Epithelial cell of proximal tubule (primary cell): ENCODE measurements at regions not wholly inside any gene's neighbourhood (a gene's known extent, or its start where the extent isn't known, plus 50 kb on each side); places are given as distances from the start of the nearest gene placed in this dataset.

Experiments
- DNase-seq: peaks from one replicate; pipeline ENCODE4 v3.0.0-alpha.2; 2011; ENCODE audit warnings: low read depth
- H3K4me3 ChIP-seq: 2 replicates; pipeline ENCODE4 v1.5.1; 2011; ENCODE audit warnings: low read depth, mild to moderate bottlenecking, low read length
- TF ChIP-seq, protein P1 (sequence below): conservative IDR thresholded peaks from 2 replicates; pipeline ENCODE4 v1.5.1; 2012; ENCODE audit warnings: low read depth, mild to moderate bottlenecking, low read length

DNA sequence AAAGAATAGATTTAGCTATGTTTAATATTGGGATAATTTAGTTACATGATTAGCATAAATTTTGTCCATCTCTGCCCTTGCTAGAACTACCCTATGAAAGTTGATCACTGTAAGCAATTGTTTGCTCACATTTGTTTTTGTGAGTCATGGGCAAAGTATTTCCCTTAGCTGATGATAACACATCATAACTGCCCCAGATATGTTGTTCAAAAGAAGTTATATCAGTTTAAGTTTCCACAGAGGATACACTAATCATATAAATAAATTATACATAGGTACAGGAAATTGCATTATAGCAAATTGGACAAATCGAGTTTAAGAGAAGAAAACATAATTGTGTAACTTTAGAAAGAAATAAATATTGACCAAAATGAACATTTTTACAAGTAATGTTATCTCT, 223.2 kb upstream of the PIK3C3 start:
- no peak for DNase-seq
- TF ChIP-seq, protein P1, sequence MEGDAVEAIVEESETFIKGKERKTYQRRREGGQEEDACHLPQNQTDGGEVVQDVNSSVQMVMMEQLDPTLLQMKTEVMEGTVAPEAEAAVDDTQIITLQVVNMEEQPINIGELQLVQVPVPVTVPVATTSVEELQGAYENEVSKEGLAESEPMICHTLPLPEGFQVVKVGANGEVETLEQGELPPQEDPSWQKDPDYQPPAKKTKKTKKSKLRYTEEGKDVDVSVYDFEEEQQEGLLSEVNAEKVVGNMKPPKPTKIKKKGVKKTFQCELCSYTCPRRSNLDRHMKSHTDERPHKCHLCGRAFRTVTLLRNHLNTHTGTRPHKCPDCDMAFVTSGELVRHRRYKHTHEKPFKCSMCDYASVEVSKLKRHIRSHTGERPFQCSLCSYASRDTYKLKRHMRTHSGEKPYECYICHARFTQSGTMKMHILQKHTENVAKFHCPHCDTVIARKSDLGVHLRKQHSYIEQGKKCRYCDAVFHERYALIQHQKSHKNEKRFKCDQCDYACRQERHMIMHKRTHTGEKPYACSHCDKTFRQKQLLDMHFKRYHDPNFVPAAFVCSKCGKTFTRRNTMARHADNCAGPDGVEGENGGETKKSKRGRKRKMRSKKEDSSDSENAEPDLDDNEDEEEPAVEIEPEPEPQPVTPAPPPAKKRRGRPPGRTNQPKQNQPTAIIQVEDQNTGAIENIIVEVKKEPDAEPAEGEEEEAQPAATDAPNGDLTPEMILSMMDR = no peak
- no peak overlapping the region for H3K4me3 ChIP-seq

DNA sequence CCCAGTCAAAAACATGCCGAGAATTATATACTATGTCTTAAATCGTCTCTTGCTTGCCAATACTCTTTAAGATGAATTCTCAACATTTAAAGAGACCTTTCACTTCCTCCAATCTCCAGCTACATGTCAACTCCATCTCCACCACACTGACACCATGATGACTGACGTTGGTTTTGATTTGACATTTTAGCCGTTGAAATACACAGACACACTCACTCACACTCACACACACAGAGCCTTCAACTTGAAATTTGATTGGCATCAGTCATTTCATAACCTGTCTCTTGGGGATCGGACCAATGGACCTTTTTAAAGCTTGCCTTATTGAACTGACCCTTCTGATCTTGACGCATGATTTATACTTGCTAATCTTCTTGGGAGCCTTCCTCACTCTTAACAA, 230.8 kb upstream of the PIK3C3 start:
- DNase-seq = no peak
- TF ChIP-seq, protein P1 = no peak
- no peak overlapping the region for H3K4me3 ChIP-seq

DNA sequence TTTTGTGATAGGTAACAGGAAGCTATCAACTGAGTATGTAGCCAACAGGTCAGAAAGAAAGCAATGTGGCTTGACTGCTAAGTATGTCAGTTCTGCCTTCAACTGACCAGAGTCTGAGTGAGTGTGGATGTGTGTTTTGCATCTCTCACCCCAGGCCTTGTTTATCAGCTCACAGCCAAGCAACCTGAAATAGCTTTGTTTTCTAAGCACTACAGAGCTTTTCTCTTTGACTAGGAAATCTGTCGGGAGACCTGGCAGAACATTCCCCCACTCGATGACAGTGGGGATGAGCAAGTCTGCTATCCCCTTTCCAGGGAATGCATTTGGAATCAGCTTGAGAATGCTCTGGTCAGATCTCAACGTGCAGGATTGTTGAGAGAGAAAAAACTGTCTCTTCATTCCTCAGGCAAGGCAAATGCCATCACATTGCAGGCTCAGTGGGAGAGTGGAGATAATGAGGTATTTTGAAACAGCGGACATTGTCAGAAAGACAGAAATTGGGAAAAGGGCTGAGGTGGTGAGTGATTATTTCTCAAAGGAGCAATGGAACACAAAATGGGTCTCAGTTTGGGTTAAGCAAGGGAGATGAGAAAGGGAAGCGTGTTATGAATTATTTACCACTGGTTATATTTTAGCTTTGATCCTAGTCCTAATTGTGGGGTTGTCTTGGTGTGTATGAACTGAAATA, 233.8 kb upstream of the PIK3C3 start:
- TF ChIP-seq, protein P1 = no peak
- H3K4me3 ChIP-seq = no peak overlapping the region
- no peak for DNase-seq

DNA sequence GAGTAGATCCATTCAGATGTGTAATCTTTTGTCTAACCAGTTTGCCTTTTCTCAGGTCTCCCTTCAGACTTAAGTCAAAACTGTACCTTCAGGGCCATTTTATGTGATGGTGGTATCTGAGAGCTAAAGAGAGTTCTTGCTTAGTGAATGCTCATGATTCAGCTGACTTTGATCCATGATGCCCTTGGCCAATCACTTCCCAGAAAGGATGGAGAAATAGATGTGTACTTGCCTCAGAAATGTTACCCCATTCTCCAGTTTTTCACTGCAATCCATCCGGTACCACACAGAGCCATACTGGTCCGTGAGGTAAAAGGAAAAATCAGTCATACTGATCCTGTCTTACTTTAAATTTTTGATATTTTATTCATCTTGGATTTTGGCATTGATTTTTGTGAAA, 234.8 kb upstream of the PIK3C3 start:
- TF ChIP-seq, protein P1 = no peak
- DNase-seq = no peak
- no peak overlapping the region for H3K4me3 ChIP-seq

DNA sequence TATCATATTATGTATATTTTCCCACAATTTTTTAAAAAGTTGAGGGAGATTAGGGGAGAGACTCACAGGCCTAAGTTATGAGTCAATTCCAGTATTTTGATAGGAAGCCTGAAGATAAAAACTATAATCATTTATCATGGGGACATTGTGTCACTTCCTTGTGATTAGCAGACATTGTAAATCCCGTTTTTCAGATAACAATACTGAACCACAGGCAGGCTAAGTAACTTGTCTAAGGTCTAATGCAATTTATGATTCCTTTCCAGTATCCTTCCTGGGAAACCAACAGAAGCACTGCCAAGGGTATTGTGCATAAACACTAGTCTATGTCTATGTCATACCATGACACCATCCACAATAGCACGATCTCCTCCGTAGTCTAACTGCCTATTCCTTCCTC, 235.2 kb upstream of the PIK3C3 start:
- DNase-seq = no peak
- TF ChIP-seq, protein P1 = no peak
- H3K4me3 ChIP-seq = no peak overlapping the region

DNA sequence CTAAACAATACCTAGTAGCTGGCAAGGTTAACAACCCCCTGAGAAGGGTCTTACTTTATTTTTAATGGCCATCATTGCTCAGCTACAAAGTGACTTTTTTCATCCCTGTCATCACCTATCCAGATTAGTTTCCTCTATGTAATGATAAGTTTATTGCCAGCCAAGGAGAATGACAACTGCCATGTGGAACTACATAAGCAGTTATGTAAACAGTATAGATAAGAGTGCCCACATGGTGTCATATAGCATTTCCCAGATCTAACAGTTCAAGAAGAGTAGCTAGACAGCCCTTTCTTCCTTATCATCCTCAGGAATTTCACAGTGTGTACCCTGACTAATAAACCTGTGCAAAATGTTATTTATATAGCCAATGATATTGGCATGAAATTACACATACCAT, 240.2 kb upstream of the PIK3C3 start:
- TF ChIP-seq, protein P1 = no peak
- DNase-seq = no peak
- H3K4me3 ChIP-seq = no peak overlapping the region
